HUES6 (cell line): ENCODE measurements at regions not wholly inside any gene's neighbourhood (a gene's known extent, or its start where the extent isn't known, plus 50 kb on each side); places are given as distances from the start of the nearest gene placed in this dataset.

Experiments
- H3K27ac ChIP-seq: 2 replicates; pipeline ENCODE4 v1.7.0; 2013; ENCODE audit warnings: low read depth, mild to moderate bottlenecking, low read length, inconsistent platforms
- H3K27me3 ChIP-seq: 2 replicates; pipeline ENCODE4 v1.6.1; 2013; ENCODE audit warnings: low read length; ENCODE audit not compliant: control insufficient read depth, insufficient read depth
- H3K36me3 ChIP-seq: 2 replicates; pipeline ENCODE4 v1.6.1; 2013; ENCODE audit warnings: low read length; ENCODE audit not compliant: control insufficient read depth, insufficient read depth
- H3K4me1 ChIP-seq: 2 replicates; pipeline ENCODE4 v1.6.1; 2013; ENCODE audit warnings: low read length; ENCODE audit not compliant: control insufficient read depth, insufficient read depth
- H3K4me3 ChIP-seq: 2 replicates; pipeline ENCODE4 v1.5.1; 2013; ENCODE audit warnings: low read depth, low read length
- H3K9ac ChIP-seq: one replicate; pipeline ENCODE4 v1.6.1; 2013; ENCODE audit warnings: mild to moderate bottlenecking, low read length
- H3K9me3 ChIP-seq: 2 replicates; pipeline ENCODE4 v1.6.1; 2013; ENCODE audit warnings: low read depth, low read length; ENCODE audit not compliant: control insufficient read depth, insufficient read depth

GRCh38 chr5:52694648-52695047 lies 93.1 kb upstream of the ITGA1 start:
- H3K9ac ChIP-seq, result no peak overlapping the region
- H3K36me3 ChIP-seq, result no peaks in the 10 kb centered on the region
- H3K4me1 ChIP-seq, result peaks cover 34% of the 10 kb centered on the region
- no peak overlapping the region for H3K4me3 ChIP-seq
- H3K27ac ChIP-seq, result no peak overlapping the region
- H3K9me3 ChIP-seq, result no peaks in the 10 kb centered on the region
- no peaks in the 10 kb centered on the region for H3K27me3 ChIP-seq

GRCh38 chr5:52702877-52703276 lies 84.8 kb upstream of the ITGA1 start:
- Histone ChIP-seq H3K4me1 (peaks cover 6% of the 10 kb centered on the region; the same call in 1 of the 2 replicates), H3K9me3 (no peaks in the 10 kb centered on the region), H3K27ac (no peak overlapping the region), H3K36me3 (no peaks in the 10 kb centered on the region), H3K9ac (no peak overlapping the region), H3K4me3 (no peak overlapping the region), H3K27me3 (no peaks in the 10 kb centered on the region)

- Histone ChIP-seq H3K27ac (no peak overlapping the region), H3K4me1 (peaks cover 6% of the 10 kb centered on the region; the same call in 1 of the 2 replicates), H3K9me3 (no peaks in the 10 kb centered on the region), H3K4me3 (no peak overlapping the region), H3K9ac (no peak overlapping the region), H3K27me3 (no peaks in the 10 kb centered on the region), H3K36me3 (no peaks in the 10 kb centered on the region)
Observed at GRCh38 chr5:52703321-52703720, 84.4 kb upstream of the ITGA1 start.

- Histone ChIP-seq H3K27ac (no peak overlapping the region), H3K36me3 (no peaks in the 10 kb centered on the region), H3K9ac (no peak overlapping the region), H3K27me3 (no peaks in the 10 kb centered on the region), H3K9me3 (no peaks in the 10 kb centered on the region), H3K4me1 (peaks cover 6% of the 10 kb centered on the region; the same call in 1 of the 2 replicates), H3K4me3 (no peak overlapping the region)
Observed at GRCh38 chr5:52705720-52706119, 82.0 kb upstream of the ITGA1 start.

- no peak overlapping the region for H3K9ac ChIP-seq
- no peaks in the 10 kb centered on the region for H3K9me3 ChIP-seq
- H3K4me3 ChIP-seq, result no peak overlapping the region
- no peaks in the 10 kb centered on the region for H3K27me3 ChIP-seq
- no peak overlapping the region for H3K27ac ChIP-seq
- H3K36me3 ChIP-seq, result no peaks in the 10 kb centered on the region
- H3K4me1 ChIP-seq, result peaks cover 6% of the 10 kb centered on the region; the same call in 1 of the 2 replicates
Observed at GRCh38 chr5:52706775-52707174, 80.9 kb upstream of the ITGA1 start.

GRCh38 chr5:52707616-52708015 lies 80.1 kb upstream of the ITGA1 start:
- H3K27me3 ChIP-seq, result no peaks in the 10 kb centered on the region
- H3K9ac ChIP-seq, result no peak overlapping the region
- no peak overlapping the region for H3K27ac ChIP-seq
- no peaks in the 10 kb centered on the region for H3K36me3 ChIP-seq
- no peaks in the 10 kb centered on the region for H3K9me3 ChIP-seq
- peaks cover 6% of the 10 kb centered on the region; the same call in 1 of the 2 replicates for H3K4me1 ChIP-seq
- no peak overlapping the region for H3K4me3 ChIP-seq

GRCh38 chr5:52708463-52708862 lies 79.3 kb upstream of the ITGA1 start:
- no peak overlapping the region for H3K27ac ChIP-seq
- no peak overlapping the region for H3K4me3 ChIP-seq
- no peaks in the 10 kb centered on the region for H3K9me3 ChIP-seq
- H3K27me3 ChIP-seq, result no peaks in the 10 kb centered on the region
- H3K36me3 ChIP-seq, result no peaks in the 10 kb centered on the region
- H3K9ac ChIP-seq, result no peak overlapping the region
- peaks cover 6% of the 10 kb centered on the region; the same call in 1 of the 2 replicates for H3K4me1 ChIP-seq

- Histone ChIP-seq H3K9ac (no peak overlapping the region), H3K36me3 (no peaks in the 10 kb centered on the region), H3K27me3 (no peaks in the 10 kb centered on the region), H3K9me3 (no peaks in the 10 kb centered on the region), H3K4me1 (peaks cover 6% of the 10 kb centered on the region; the same call in 1 of the 2 replicates), H3K27ac (no peak overlapping the region), H3K4me3 (no peak overlapping the region)
Observed at GRCh38 chr5:52709167-52709925, 78.4 kb upstream of the ITGA1 start.

GRCh38 chr5:52710310-52710971 lies 77.3 kb upstream of the ITGA1 start:
- no peak overlapping the region for H3K4me3 ChIP-seq
- no peak overlapping the region for H3K27ac ChIP-seq
- no peak overlapping the region for H3K9ac ChIP-seq
- no peaks in the 10 kb centered on the region for H3K27me3 ChIP-seq
- peaks cover 6% of the 10 kb centered on the region; the same call in 1 of the 2 replicates for H3K4me1 ChIP-seq
- no peaks in the 10 kb centered on the region for H3K9me3 ChIP-seq
- H3K36me3 ChIP-seq, result no peaks in the 10 kb centered on the region

GRCh38 chr5:52710972-52711596 lies 76.6 kb upstream of the ITGA1 start:
- H3K4me1 ChIP-seq, result peaks cover 6% of the 10 kb centered on the region; the same call in 1 of the 2 replicates
- H3K36me3 ChIP-seq, result no peaks in the 10 kb centered on the region
- no peaks in the 10 kb centered on the region for H3K9me3 ChIP-seq
- no peak overlapping the region for H3K27ac ChIP-seq
- H3K27me3 ChIP-seq, result no peaks in the 10 kb centered on the region
- H3K9ac ChIP-seq, result no peak overlapping the region
- no peak overlapping the region for H3K4me3 ChIP-seq

GRCh38 chr5:52712354-52712753 lies 75.4 kb upstream of the ITGA1 start:
- Histone ChIP-seq H3K27ac (no peak overlapping the region), H3K4me3 (no peak overlapping the region), H3K4me1 (no peaks in the 10 kb centered on the region), H3K36me3 (no peaks in the 10 kb centered on the region), H3K27me3 (no peaks in the 10 kb centered on the region), H3K9ac (no peak overlapping the region), H3K9me3 (no peaks in the 10 kb centered on the region)
